ENCODE measurements at regions not wholly inside any gene's neighbourhood (a gene's known extent, or its start where the extent isn't known, plus 50 kb on each side); places are given as distances from the start of the nearest gene placed in this dataset.

- no peak for DNase-seq
- peaks cover 4% of the 10 kb centered on the region for H3K9me3 Mint-ChIP-seq
Observed at GRCh38 chr10:86603256-86603655, 51.1 kb upstream of the OPN4 start.

More at GRCh38 chr10:86603256-86603655, 51.1 kb upstream of the OPN4 start:
- no peak for TF ChIP-seq CTCF (IDR thresholded peaks at IDR 0.05)
- peaks cover 8% of the 10 kb centered on the region for H3K4me1 Mint-ChIP-seq (ENCODE audit: low read depth)
- H3K4me3 Mint-ChIP-seq: no peak overlapping the region
- no peaks in the 10 kb centered on the region; the same call in 1 of the 2 replicates for H3K36me3 Mint-ChIP-seq (ENCODE audit: low read depth)
- H3K27ac Mint-ChIP-seq: no peak overlapping the region
- H3K27me3 Mint-ChIP-seq (ENCODE audit: insufficient read depth): peaks cover 14% of the 10 kb centered on the region

Data from HFFc6 (cell line).